A673 (cell line): ENCODE measurements at regions not wholly inside any gene's neighbourhood (a gene's known extent, or its start where the extent isn't known, plus 50 kb on each side); places are given as distances from the start of the nearest gene placed in this dataset.

Experiments
- BruUV-seq: library from RNA; stranded (reverse); fragments of 400-500 nt; replicated peaks from 2 replicates; lab custom pipeline; 2021; lab: Mats Ljungman, UMichigan
- CTCF ChIA-PET: fragments of 300-600 bp; sonication (Branson Sonifier 250); formaldehyde crosslinking; loops from one replicate; lab custom pipeline; 2022; ENCODE audit warnings: antibody characterized with exemption; lab: Charles Lee
- POLR2A ChIA-PET: fragments of 300-600 bp; sonication (Branson Sonifier 250); formaldehyde crosslinking; loops from one replicate; lab custom pipeline; 2022; ENCODE audit warnings: antibody characterized with exemption; ENCODE audit not compliant: low non-redundant PET; lab: Charles Lee
- DNase-seq: peaks from one replicate; pipeline ENCODE4 v3.0.0-alpha.2; 2015; ENCODE audit warnings: low spot score
- H3K27ac ChIP-seq: fragments of 200-600 bp; sonication (generic); 2 replicates; pipeline ENCODE4 v1.5.1; 2016; ENCODE audit warnings: mixed run types, low read depth, mild to moderate bottlenecking, mixed read lengths, antibody characterized with exemption, low read length; ENCODE audit not compliant: poor library complexity, severe bottlenecking
- H3K27me3 ChIP-seq: fragments of 200-600 bp; sonication (generic); replicated peaks from 2 replicates; pipeline ENCODE4 v1.6.1; 2017; ENCODE audit warnings: mixed run types, low read depth, mild to moderate bottlenecking, mixed read lengths, antibody characterized with exemption, low read length; ENCODE audit not compliant: insufficient read depth, poor library complexity
- H3K36me3 ChIP-seq: fragments of 200-600 bp; sonication (generic); 2 replicates; pipeline ENCODE4 v1.6.1; 2016; ENCODE audit warnings: mixed run types, mild to moderate bottlenecking, mixed read lengths, antibody characterized with exemption, low read length; ENCODE audit not compliant: insufficient read depth, poor library complexity, severe bottlenecking
- H3K4me1 ChIP-seq: fragments of 200-600 bp; sonication (generic); 2 replicates; pipeline ENCODE4 v1.6.1; 2017; ENCODE audit warnings: mixed run types, mild to moderate bottlenecking, mixed read lengths, antibody characterized with exemption, low read length; ENCODE audit not compliant: insufficient read depth, poor library complexity, severe bottlenecking
- H3K4me3 ChIP-seq: fragments of 200-600 bp; sonication (generic); 2 replicates; pipeline ENCODE4 v1.5.1; 2016; ENCODE audit warnings: low read depth, mixed run types, mild to moderate bottlenecking, mixed read lengths, low read length; ENCODE audit not compliant: poor library complexity, severe bottlenecking
- H3K9me3 ChIP-seq: fragments of 200-600 bp; sonication (generic); 2 replicates; pipeline ENCODE4 v1.6.1; 2016; ENCODE audit warnings: mixed run types, low read depth, mild to moderate bottlenecking, mixed read lengths, antibody characterized with exemption, low read length; ENCODE audit not compliant: poor library complexity, severe bottlenecking
- EZH2 ChIP-seq: fragments of 200-600 bp; sonication (generic); IDR thresholded peaks from 2 replicates; pipeline ENCODE4 v1.6.1; 2017; ENCODE audit warnings: borderline replicate concordance, low read depth, mild to moderate bottlenecking, mixed read lengths, antibody characterized with exemption, low read length; ENCODE audit not compliant: poor library complexity, severe bottlenecking
- intact Hi-C: fragments of 100-400 bp; cut with micrococcal nuclease; formaldehyde crosslinking; loops from one replicate; pipeline ENCODE4 v1.10.0; 2022; ENCODE audit not compliant: unreplicated experiment
- TF ChIP-seq, protein P1 (sequence below): fragments of 300-800, 200-600 bp; sonication (generic); conservative IDR thresholded peaks from 2 replicates; pipeline ENCODE4 v1.5.1; 2017; ENCODE audit warnings: low read depth, mild to moderate bottlenecking, antibody characterized with exemption, low read length, moderate library complexity, mixed read lengths

DNA sequence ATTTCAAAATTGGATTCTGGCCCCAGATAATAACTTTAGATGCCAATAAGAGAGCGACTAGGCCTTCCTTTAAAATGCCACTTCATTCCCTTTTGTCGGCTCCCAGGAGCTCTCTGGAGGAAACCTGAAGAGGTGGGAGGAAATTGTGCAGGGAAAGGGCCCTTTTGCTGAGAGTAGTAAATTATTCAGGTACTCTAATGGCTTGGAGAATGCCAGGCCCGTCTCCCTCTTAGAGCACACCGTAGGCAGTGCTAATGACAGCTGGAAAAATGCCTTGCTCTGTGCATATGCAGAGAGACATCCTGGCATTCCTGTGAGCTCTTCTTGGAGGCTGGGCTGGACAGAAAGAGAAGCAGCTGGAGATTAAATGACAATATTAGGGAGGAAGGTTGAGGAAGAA, 115.0 kb upstream of the RPH3A start:
- peaks cover 33% of the 10 kb centered on the region for H3K4me1 ChIP-seq
- no peak for TF ChIP-seq EZH2
- TF ChIP-seq, protein P1, sequence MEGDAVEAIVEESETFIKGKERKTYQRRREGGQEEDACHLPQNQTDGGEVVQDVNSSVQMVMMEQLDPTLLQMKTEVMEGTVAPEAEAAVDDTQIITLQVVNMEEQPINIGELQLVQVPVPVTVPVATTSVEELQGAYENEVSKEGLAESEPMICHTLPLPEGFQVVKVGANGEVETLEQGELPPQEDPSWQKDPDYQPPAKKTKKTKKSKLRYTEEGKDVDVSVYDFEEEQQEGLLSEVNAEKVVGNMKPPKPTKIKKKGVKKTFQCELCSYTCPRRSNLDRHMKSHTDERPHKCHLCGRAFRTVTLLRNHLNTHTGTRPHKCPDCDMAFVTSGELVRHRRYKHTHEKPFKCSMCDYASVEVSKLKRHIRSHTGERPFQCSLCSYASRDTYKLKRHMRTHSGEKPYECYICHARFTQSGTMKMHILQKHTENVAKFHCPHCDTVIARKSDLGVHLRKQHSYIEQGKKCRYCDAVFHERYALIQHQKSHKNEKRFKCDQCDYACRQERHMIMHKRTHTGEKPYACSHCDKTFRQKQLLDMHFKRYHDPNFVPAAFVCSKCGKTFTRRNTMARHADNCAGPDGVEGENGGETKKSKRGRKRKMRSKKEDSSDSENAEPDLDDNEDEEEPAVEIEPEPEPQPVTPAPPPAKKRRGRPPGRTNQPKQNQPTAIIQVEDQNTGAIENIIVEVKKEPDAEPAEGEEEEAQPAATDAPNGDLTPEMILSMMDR: no peak
- ChIA-PET CTCF (interaction anchor here (0.5 to 1.2 kb wide), 2 partner anchors 139 to 224 kb away, joined by 6 to 7 read pairs; no protein-coding TSS in a partner anchor), POLR2A (interaction anchor here (0.8 kb wide), 1 partner anchor 122 kb away, joined by 4 read pairs; no protein-coding TSS in a partner anchor)
- DNase-seq: peak; percentile 52
- intact Hi-C loops: loop anchor here (2.0 kb wide), 1 partner anchor 138 kb away; no protein-coding TSS in a partner anchor
- H3K36me3 ChIP-seq: no peaks in the 10 kb centered on the region
- H3K9me3 ChIP-seq: no peaks in the 10 kb centered on the region
- no peaks in the 10 kb centered on the region for H3K27me3 ChIP-seq
- peak overlapping the region; percentile 81 for H3K27ac ChIP-seq
- H3K4me3 ChIP-seq: no peak overlapping the region
- TSS peak; percentile 96 for BruUV-seq

DNA sequence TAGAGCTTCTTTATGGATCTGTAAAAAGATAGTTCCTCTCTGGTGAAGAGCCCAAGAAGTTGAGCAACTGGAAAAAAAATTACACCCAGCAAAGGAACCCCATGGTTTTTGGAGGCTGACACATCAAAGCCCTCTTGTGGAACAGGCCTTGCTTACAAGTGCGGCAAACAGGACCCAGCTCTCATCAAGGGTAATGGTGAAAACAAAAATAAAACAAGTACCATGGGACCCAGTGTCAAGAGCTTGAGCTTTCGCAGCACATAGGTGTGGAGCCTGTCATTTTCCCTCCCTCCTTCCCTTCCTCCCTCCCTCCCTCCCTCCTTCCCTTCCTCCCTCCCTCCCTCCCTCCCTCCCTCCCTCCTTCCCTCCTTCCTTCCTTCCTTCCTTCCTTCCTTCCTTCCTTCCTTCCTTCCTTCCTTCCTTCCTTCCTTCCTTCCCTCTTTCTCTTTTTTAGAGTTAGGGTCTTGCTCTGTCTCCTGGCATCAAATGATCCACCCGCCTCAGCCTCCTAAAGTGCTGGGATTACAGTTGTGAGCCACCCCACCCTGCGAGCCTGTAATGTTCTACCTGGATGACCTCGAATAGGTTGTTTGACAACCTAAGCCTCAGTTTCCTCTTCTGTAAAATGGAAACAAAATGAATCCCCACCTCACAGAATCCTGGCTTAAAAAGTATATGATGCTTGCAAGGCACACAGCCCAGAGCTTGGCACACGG, 114.3 kb upstream of the RPH3A start:
- Histone ChIP-seq H3K27me3 (no peaks in the 10 kb centered on the region), H3K9me3 (no peaks in the 10 kb centered on the region), H3K36me3 (no peaks in the 10 kb centered on the region), H3K27ac (peak overlapping the region; percentile 81), H3K4me1 (peaks cover 33% of the 10 kb centered on the region), H3K4me3 (no peak overlapping the region)
- DNase-seq: peak; percentile 74
- CTCF ChIA-PET: interaction anchor here (0.5 to 1.2 kb wide), 2 partner anchors 139 to 223 kb away, joined by 6 to 7 read pairs; no protein-coding TSS in a partner anchor
- TF ChIP-seq, protein P1: 0 out of 2 replicates have a peak, but pooled peaks have one; percentile 29
- no peak for TF ChIP-seq EZH2
- POLR2A ChIA-PET: interaction anchor here (0.8 kb wide), 1 partner anchor 121 kb away, joined by 4 read pairs; no protein-coding TSS in a partner anchor
- BruUV-seq: no TSS peak
- intact Hi-C loops: loop anchor here (1.0 to 2.0 kb wide), 2 partner anchors 121 to 138 kb away; no protein-coding TSS in a partner anchor

DNA sequence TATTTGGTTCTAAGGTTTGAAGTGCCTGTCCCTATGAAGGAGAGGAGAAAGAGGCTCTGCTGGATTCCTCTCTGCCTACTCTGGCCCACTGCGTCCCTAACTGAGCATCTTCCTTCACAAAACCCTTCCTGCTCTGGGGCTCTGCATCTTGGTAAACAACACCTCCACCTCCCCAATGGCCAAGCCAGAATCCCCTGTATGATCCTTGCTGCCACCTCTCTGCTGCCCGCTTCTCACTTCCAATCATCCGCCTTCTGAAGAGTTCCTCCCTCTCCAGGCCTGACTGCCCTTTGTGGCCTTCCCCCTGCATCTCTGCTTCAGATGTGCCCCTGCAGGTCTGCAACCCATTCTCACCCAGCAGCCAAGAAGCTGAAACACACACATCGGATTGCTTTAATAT, 110.6 kb upstream of the RPH3A start:
- no peak overlapping the region for H3K4me3 ChIP-seq
- no peaks in the 10 kb centered on the region for H3K9me3 ChIP-seq
- H3K36me3 ChIP-seq: no peaks in the 10 kb centered on the region
- TF ChIP-seq EZH2: no peak
- TF ChIP-seq, protein P1: no peak
- intact Hi-C loops: no loop called here
- peaks cover 22% of the 10 kb centered on the region for H3K4me1 ChIP-seq
- ChIA-PET CTCF (no interaction called here), POLR2A (no interaction called here)
- peak overlapping the region; percentile 17 for H3K27ac ChIP-seq
- DNase-seq: no peak
- BruUV-seq: no TSS peak
- H3K27me3 ChIP-seq: no peaks in the 10 kb centered on the region
